ENCODE measurements at regions not wholly inside any gene's neighbourhood (a gene's known extent, or its start where the extent isn't known, plus 50 kb on each side); places are given as distances from the start of the nearest gene placed in this dataset.

DNA sequence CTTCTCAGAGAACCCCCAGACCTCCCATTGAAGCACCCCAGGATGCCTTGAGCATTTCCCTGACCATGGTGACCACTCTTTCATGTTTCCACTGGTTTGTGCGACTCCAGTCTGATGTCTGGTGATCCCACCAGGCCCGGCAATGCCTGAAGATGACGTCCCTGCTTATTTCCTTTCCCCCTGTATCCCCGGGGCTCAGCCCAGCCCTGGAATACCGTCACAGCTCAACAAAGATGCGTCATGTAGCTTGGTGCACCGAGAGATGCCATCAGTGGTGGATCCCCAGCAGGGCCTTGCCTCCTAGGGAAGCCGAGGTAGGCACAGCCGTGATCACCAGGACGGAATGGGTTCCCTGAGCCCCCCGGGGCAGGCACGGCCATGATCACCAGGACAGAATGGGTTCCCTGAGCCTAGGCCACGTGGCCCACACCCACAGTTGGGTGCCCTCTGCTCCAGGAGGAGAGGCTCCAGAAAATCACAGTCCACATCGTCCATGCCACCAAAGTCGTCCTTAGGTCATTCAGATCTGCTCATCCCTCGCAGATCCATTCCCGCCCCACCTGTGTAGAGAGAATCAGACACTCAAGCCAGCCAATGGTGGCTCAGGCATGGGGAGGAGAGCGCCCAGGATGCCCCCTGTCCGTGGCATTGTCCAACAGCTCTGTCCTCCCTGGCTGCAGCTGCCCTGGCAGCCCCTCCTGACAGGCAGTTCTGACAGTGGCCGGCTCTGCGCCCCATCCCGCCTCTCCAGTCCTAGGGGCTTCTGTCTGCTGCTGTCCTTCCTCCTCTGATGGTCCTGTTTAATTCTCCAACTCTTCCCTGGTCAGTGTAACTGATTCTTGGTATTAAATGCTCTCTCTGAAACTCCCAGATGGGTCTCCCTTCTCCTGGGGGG lies 261.1 kb downstream of the RBFOX3 start:
- no peak for DNase-seq (ENCODE audit: low read depth)

DNA sequence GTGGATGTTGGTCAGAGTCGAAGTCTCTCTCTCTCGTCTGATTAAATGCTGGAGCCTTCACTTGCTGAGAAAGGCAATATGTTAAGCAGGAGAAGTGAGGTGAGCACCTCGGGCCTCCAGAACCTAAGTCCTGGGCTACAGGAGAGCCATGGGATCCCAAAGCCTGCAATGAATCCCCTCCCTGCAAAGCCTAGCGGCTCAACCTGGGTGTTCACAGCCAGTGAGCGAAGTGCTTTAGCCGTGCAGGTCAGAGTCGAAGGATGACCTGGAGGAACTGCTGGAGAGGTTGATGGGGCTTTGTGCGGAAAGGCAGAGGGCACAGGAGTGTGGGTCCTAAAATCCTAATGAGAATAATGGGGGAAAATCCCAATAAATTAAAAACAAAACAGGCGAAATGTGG lies 267.8 kb downstream of the ENGASE start:
- no peak for DNase-seq (ENCODE audit: low read depth)

DNA sequence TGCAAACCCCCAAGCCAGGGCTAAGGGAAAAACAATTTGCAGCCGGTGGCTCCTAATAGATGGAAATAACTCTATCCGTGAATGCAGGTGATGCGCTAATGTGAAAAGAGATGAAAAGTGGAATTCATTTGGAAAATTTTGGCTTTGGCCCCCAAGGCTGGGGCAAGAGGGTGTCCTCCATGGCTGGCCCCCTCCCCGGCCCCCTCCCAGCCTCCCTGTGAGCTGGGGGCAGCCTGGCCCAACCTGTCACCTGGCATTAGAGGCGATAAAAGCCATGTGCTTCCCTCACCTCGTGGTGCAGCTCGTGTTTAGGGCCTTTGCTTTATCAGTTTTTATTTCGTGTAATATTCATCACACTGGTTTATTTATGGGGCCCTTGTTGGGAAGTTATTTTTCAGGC lies 267.2 kb downstream of the ENGASE start:
- DNase-seq (ENCODE audit: low read depth) = no peak

DNA sequence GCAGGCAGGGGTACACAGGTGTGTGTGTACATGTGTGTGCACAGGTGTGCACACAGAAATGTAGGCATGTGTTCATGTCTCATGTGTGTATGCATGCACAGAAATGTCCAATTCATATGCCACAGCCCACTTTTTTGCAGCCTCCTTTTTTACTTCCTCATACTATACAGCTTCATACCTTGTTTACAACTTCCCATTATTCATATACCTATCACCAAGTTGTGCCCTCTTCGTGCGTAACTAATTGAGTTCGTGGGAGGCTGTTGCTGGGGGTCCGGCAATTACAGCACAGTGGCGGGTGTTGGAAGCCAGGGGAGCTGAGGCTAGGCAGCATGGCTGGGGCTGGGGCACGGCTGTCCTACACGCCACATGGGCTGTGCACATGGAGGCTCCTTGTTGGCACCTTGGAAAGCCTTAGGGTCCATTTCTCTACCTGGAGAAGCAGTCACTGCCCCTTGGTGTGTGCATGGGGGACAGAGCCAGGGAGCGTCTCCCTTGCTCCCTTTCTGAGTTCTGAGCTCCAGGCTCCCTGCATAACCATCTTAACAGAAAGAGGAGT lies 266.7 kb downstream of the ENGASE start:
- no peak for DNase-seq (ENCODE audit: low read depth)

DNA sequence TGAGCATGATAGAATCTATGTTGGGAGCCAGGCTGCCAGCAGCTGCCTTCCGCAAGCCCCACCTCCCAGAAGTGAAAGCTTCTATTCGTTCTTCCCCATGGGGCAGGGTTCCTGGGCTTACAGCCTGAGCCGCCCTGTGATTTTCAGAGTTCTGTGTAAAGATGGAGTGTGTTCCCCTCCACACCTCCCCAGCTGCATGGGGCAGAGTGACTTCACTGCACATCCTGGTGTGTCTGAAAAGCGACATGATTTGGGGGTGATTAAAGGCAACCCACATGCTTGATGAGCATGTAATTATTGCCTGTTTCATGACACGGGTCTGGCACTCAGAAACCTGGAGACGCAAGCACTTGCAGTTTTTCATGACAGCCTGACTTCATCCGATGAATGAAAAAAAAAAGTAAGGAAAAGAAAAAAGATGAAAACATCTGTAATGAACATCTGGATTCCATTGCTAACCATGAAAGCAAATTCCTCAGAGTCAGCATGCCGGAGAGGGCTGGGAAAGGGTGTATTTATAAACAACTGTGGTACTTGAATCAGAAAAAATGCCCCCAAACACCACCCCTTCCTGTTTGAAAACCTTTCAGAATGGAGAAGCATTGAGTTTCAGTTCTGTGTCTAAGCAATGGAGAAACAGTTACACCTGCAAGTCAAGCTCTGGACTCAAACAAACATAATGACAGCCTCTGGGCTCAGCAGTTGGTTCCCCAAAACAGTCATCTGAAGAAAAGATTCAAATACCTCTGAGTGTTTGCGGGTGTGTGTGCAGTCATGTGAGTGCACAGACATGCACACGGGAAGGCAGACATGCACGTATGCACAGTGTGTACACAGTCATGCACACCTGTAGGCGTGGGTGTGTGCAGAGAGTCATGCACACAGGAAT lies 266.0 kb downstream of the ENGASE start:
- DNase-seq (ENCODE audit: low read depth) = no peak

DNA sequence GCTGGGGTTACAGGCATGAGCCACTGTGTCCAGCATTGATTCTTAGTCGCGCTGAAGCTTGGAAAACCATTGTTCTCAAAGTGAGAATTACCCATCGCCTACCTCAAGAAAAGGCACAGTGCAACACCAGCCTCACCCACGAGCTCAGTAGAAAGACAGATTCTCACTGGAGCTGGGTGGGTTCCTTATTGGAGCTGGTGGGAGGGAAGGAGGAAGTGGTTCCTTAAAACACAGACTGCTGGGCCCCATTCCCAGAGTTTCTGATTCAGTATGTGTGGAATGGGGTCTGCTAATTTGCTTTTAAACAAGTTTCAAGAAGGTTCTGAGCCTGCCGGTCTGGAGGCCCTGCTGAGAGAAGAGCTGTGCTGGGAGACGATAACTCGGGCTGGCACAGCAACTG lies 264.7 kb downstream of the ENGASE start:
- DNase-seq (ENCODE audit: low read depth) = no peak

DNA sequence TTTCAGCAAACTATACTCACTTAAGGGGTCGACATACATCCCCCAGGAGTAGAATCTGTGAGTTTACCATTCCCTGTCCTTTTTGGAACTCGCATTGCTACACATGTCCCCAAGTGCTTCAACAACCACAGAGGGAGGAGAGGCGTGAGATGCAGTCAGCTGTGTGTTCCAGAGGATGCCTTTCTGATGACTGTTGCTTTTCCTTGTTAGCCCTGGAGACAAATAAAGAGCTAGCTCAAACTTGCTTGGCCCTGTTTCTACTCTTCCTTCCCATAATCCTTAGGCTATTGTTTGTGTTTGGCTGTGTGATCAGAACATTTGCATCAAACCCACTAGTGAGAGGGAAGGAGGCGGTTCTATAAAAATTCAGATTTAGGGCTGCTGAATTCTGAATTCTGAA lies 264.0 kb downstream of the ENGASE start:
- DNase-seq (ENCODE audit: low read depth) = peak; percentile 30

DNA sequence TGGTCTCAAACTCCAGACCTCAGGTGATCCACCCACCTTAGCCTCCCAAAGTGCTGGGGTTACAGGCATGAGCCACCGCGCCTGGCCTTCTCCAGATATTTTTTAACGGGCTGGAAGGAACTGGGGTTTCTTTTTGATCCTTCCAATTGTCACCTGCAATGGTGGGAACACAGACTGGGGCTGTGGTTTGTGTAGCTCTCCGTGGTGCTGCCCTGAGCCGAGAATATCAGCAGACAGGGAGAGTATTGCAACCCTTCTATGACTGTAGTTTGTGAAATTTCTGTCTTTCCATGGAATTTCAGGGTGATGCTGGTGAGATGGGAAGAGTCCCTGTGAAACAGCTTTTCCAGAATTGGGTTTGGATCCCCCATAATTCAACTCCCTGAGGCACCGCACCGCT lies 263.5 kb downstream of the ENGASE start:
- no peak for DNase-seq (ENCODE audit: low read depth)

DNA sequence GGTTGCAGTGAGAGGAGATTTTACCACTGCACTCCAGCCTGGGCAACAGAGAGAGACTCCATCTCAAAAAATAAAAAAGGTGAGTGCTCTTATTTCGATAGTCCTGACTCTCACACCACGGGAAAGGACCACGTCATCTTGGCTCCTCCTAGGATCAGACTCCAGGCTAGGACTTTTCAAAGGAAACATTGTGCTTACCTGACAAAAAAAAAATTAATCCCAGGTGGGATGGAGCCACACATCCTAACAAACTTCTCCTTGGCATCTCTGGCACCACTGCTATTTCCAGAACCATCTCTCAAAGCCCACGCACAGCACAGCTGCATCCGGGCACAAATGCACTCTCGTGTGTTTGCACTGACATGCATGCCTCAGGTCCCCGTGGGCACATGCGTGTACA lies 262.4 kb downstream of the ENGASE start:
- DNase-seq (ENCODE audit: low read depth) = no peak

DNA sequence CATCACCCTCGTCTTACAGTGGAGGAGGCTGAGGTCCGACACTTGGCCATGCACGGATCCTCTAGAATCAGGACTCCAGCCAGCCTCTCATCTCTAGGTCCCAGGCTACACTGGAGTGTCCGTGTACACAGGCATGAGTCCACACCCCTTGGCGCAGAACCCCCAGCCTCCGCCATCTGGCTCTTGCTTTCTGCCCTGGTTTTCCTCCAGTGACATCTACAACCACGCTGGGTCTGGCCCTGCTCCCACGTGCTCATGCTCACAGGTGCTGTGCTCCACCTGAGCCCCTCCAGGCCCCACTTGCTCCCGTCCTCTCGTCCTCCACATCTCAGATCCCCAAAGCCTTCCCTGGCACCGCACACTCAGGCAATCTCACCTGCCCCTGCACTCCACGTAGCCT lies 260.8 kb downstream of the ENGASE start:
- DNase-seq (ENCODE audit: low read depth) = no peak

DNA sequence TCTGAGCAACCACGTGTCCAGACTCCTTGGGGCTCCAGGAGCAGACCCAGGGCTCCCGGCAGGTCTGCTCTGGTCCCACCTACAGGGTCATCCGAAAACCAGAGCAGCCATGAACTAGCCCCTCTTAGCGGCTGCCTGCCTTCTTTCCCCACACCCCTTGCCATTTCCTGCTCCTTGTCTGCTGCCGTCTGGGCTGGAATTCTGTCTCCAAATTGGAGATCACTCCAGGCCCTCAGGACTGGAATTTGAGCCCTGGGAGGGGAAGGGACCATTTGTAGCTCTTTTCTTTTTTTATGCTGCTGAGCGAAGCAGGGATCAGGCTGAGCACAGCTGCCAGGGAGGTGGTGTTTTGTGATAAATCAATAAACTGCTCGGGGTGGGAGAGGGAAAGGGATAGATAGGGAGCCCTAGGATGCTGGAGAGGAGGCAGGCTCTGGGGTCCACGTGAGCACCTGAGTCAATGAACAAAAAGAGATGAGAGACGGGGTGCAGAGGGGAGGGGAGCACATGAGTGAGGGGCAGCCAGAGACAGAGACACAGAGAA lies 257.5 kb downstream of the ENGASE start:
- DNase-seq (ENCODE audit: low read depth) = no peak

DNA sequence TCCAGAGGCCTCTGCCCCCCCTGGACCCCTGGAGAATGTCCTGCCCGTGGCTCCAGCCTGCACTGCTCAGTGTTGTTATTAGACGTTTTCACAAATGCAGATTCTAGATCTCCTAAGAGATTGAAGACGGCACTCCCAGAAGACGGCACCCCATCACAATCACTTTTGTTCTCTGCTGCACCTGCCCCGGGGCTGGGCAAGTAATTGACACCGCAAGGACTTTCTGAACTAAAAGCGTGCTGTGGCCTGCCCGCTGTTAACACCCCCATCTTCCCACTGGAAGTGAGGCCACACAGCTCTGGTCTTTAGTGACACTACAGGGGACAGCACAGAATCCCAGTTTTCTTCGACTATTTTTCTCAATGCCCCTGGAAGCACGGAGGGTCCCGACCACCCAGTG lies 256.9 kb downstream of the ENGASE start:
- DNase-seq (ENCODE audit: low read depth) = no peak

DNA sequence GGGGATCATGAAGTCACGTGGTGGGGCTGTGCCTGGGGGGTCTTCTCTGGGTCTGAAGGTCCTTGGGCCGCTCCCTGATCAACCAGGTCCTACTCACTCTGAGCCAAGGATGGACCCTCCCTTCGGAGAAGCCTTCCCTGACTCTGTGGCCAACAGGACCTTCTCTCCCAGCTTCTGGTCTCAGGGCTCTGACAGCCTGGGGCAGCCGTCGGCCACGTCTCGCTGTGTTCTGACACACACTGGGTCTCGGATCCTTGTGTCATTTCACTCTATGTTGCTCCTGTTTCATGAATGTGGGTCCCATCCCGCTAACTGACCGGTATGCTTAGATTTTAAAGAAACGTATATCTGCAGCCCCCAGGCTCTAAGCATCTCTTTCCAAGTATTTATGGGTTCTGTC lies 256.1 kb downstream of the ENGASE start:
- DNase-seq (ENCODE audit: low read depth) = no peak

DNA sequence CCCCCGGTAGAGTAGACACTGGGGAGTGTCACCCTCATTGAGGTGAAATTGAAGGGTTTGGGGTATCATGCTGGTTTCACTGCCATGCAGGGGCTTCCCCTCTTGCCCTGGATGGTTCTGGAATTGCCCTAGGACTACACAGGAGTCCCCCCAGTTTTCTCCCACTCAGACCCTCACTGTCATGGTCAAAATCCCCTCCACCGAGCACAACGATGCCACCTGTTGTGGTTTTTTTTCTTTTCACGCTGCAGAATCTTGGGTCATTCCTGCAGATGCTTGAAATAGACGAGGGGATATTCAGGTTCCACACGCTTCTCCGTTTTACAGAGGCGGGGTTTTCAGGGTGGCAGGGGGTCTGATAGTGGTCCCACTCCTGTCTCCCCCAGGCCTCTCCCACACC lies 255.6 kb downstream of the ENGASE start:
- no peak for DNase-seq (ENCODE audit: low read depth)

DNA sequence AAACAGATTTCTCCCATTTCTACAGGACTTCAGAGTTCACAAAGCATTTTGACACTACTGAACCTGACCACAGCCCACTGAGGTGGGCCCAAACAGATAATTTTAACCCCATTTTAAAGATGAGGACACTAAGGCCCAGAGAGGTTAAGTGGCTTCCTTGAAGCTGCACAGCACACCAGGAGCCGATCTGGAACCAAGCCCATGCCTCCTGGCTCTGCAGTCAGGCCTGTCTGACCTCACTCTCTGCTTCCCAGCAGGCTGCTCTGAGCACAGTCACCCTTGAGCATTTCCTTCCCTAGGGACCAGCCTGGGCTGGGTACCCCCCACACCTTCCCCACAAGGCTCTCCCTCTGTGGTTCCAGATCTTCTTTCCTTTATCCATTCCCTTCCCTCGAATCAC lies 252.2 kb downstream of the ENGASE start:
- DNase-seq (ENCODE audit: low read depth) = no peak

DNA sequence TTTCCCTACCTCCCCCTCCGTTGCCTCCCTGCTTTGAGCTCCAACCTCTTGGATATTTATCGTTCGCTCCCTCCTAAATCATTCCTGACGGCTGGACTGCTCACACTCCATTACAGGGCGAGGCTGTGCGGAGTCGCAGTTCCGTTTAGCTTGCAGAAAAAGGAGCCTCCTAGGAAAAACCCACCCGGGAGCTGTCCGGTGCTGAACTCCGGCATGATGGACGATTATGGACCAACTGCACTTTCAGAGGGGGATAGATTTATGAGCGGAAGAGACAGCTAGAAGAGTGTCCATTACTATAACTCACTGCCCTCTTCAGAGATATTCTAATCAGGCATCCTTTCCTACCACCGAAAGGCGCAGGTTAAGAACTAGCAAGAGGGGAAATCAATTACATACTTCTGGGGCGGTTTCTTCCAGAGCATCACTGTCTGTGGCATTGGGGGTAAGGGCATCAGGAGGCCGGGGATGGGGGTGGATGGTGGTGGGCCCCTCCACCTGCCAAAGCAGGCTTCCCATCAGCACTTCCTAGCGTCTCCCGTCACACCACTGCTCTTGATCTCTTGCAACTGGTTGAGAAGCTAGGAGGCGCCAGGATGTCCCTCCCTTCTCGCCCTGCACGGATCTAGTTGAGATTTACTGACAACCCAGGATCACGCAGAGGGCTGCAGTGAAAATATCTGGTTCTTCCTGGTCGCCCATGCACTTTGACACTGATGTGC lies 251.2 kb downstream of the ENGASE start:
- DNase-seq (ENCODE audit: low read depth) = peak; percentile 7

DNA sequence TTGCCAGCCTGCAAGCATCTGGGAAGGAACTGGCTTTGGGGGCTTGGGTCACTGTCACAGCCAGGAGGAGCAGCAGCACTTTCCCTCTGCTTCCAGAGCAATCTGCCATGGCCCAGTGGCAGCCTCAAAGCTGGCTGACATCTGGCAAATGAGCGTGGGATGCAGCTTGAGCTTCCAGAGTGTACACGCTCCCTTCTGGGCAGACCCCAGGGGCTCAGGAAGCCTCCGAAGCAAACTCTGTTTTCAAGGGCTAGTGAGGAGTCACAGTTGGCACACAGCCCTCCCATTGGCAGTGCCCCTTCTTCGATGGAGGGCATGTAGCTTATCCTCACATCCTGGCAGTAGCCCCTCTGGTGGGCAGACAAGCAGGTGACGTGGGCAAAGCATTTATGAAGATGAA lies 249.6 kb downstream of the ENGASE start:
- DNase-seq (ENCODE audit: low read depth) = no peak

DNA sequence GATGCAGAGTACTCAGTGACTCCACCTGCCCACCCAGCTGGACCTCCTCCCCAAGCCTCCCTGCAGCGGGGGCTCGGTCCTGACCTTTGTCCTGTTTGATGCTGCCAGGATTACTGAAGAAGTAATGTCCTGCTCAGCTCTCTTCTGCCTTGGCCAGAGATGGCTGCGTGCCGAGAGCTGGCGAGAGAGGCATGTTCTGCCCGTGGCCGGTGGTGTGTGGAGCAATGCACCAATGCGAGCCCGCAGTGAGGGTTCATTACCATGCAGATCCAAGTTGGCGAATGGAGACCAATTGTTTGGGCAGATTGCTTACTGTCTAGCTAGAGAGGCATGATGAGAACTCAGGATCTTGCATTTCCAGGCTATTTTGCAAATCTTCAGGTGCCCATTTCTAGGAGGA lies 248.9 kb downstream of the ENGASE start:
- no peak for DNase-seq (ENCODE audit: low read depth)

DNA sequence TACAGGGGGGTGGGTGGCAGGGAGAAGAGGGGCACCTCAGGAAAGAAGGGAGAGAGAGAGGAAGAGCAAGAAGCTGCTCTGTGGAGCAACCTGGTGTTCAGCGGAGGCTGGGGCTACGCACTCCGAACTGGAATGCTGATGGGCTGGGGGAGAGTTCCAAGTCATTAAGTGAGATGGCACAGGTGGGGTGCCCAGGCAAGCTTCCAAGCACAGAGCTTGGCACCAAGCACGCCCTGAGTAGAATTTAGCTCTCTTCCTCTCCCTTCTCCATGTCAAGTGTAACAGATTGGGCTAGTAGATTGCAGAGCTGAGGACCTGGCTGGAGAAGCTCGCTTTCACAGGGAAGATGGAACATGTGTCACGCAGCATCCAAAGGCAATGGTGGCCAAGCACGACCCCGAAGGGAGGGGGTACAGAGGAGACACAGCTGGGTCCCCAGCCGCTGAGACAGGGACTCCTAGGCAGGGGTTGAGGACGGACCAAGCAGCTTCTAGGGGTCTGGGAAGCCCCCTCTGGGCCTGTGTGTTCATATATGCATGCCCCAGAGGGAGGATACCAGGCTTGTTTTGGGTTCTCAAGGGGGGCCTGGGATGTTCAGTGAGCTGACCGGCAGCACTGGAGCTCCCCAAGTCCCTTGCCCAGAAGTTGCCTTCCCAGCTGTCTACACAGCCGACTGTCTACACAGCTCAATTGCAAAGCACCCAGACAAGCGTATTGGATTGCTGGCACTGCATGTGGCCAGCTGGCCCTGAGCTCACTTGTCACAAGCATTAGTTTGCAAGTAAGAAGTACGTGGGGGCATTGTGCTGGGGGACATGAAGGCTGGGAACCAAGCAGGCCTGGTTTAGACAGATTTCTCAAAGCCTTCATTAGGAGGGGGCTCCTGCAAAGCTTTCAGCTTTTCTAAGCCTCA lies 247.8 kb downstream of the ENGASE start:
- no peak for DNase-seq (ENCODE audit: low read depth)

DNA sequence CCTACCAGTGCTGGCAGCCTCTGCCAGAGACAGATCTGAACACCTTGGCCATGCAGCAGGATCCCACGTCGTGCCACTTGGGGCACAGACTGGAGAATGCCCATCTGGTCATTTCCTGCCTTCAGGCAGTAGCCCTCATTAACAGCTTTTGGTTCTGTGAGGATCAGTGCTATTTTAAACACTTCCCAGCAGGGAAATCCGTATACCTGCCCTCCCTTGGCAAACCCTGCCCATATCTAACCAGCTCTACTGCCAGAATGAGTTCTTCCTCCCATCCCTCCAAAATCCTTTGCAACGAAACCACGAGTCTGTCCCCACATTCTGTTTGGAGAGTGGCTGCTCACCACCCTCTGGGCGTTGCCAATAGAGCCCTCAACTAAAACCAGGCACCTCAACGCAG lies 245.7 kb downstream of the ENGASE start:
- DNase-seq (ENCODE audit: low read depth) = no peak

DNA sequence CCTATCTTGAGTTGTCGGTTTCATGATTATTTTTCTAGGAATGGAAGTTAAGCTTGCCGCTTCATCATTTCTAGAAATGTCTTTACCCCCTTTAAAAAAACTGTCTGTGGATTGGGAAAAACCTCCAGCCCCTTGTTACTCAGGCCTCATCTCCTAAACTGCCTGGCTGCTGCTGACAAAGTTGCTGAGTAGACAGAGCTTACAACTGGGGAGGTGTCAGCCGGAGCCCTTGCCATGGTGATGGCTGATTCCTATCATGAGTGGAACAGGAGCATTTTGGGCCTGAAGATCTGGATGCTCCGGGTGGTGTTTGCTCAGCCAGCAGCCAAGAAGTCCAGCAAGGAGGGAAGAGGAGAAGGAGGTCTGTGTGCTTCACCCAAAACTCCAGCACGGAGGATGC lies 243.3 kb downstream of the ENGASE start:
- DNase-seq (ENCODE audit: low read depth) = no peak

Data from M059J (cell line).